Right atrium auricular region (tissue), 2 donors: ENCODE measurements at regions not wholly inside any gene's neighbourhood (a gene's known extent, or its start where the extent isn't known, plus 50 kb on each side); places are given as distances from the start of the nearest gene placed in this dataset.

Experiments used
- DNase-seq: peaks from one replicate; pipeline ENCODE4 v3.0.0-alpha.2; 2019; ENCODE audit warnings: low spot score
- H3K27ac ChIP-seq, 2 donors: fragments of 200-600 bp; sonication (generic); 1 replicate in 1 of 2; 2 replicates in 1 of 2; pipeline ENCODE4 v1.5.1; 2016 to 2019
- H3K27me3 ChIP-seq, 2 donors: fragments of 200-600 bp; sonication (generic); one replicate each; pipeline versions ENCODE4 v1.5.1 to v1.6.0; 2017 to 2019
- H3K36me3 ChIP-seq: fragments of 200-600 bp; sonication (generic); one replicate; pipeline ENCODE4 v1.5.1; 2016
- H3K4me1 ChIP-seq, 2 donors: fragments of 200-600 bp; sonication (generic); one replicate each; pipeline versions ENCODE4 v1.5.1 to v1.6.0; 2017 to 2019
- H3K4me3 ChIP-seq, 2 donors: fragments of 200-600 bp; sonication (generic); 1 replicate in 1 of 2; 2 replicates in 1 of 2; pipeline ENCODE4 v1.5.1; 2017 to 2019; ENCODE audit warnings: mild to moderate bottlenecking in 1 of 2, moderate library complexity in 1 of 2
- H3K9me3 ChIP-seq, 2 donors: fragments of 200-600 bp; sonication (generic); one replicate each; pipeline ENCODE4 v1.5.1; 2019
- CTCF ChIP-seq, 2 donors: fragments of 200-600 bp; sonication (generic); IDR thresholded peaks; one replicate each; pipeline ENCODE4 v1.5.1; 2019; ENCODE audit warnings: antibody characterized with exemption in 2 of 2

GRCh38 chr10:107733328-107734130 lies 569.0 kb upstream of the SORCS1 start:
- no peak overlapping the region for H3K27ac ChIP-seq
- peaks cover 4 to 35% of the 10 kb centered on the region in 2 donors for H3K9me3 ChIP-seq
- H3K27me3 ChIP-seq, result no peaks in the 10 kb centered on the region
- no peak for DNase-seq
- TF ChIP-seq CTCF (IDR thresholded peaks at IDR 0.05), result no peak
- no peaks in the 10 kb centered on the region for H3K36me3 ChIP-seq
- H3K4me3 ChIP-seq, result no peak overlapping the region
- no peaks in the 10 kb centered on the region for H3K4me1 ChIP-seq

GRCh38 chr10:107732045-107732444 lies 567.5 kb upstream of the SORCS1 start:
- no peaks in the 10 kb centered on the region for H3K4me1 ChIP-seq
- TF ChIP-seq CTCF (IDR thresholded peaks at IDR 0.05), result no peak
- DNase-seq, result no peak
- H3K27me3 ChIP-seq, result no peaks in the 10 kb centered on the region
- H3K4me3 ChIP-seq, result no peak overlapping the region
- peaks cover 4 to 35% of the 10 kb centered on the region in 2 donors for H3K9me3 ChIP-seq
- H3K36me3 ChIP-seq, result no peaks in the 10 kb centered on the region
- no peak overlapping the region for H3K27ac ChIP-seq

GRCh38 chr10:107728807-107729206 lies 564.3 kb upstream of the SORCS1 start:
- DNase-seq, result no peak
- no peak for TF ChIP-seq CTCF (IDR thresholded peaks at IDR 0.05)
- Histone ChIP-seq H3K9me3 (peaks cover 0 to 14% of the 10 kb centered on the region in 2 donors), H3K27me3 (no peaks in the 10 kb centered on the region), H3K27ac (no peak overlapping the region), H3K36me3 (no peaks in the 10 kb centered on the region), H3K4me1 (no peaks in the 10 kb centered on the region), H3K4me3 (no peak overlapping the region)

GRCh38 chr10:107727767-107728317 lies 563.3 kb upstream of the SORCS1 start:
- no peaks in the 10 kb centered on the region for H3K4me1 ChIP-seq
- H3K9me3 ChIP-seq, result peaks cover 0 to 4% of the 10 kb centered on the region in 2 donors
- no peak overlapping the region for H3K27ac ChIP-seq
- DNase-seq, result no peak
- no peaks in the 10 kb centered on the region for H3K27me3 ChIP-seq
- no peaks in the 10 kb centered on the region for H3K36me3 ChIP-seq
- TF ChIP-seq CTCF (IDR thresholded peaks at IDR 0.05), result no peak
- H3K4me3 ChIP-seq, result no peak overlapping the region

- H3K4me3 ChIP-seq, result no peak overlapping the region
- no peaks in the 10 kb centered on the region for H3K9me3 ChIP-seq
- H3K27me3 ChIP-seq, result no peaks in the 10 kb centered on the region
- no peak overlapping the region for H3K27ac ChIP-seq
- no peak for DNase-seq
- TF ChIP-seq CTCF (IDR thresholded peaks at IDR 0.05), result no peak
- H3K36me3 ChIP-seq, result no peaks in the 10 kb centered on the region
- no peaks in the 10 kb centered on the region for H3K4me1 ChIP-seq
Observed at GRCh38 chr10:107718864-107719263, 554.4 kb upstream of the SORCS1 start.
